ENCODE measurements at regions not wholly inside any gene's neighbourhood (a gene's known extent, or its start where the extent isn't known, plus 50 kb on each side); places are given as distances from the start of the nearest gene placed in this dataset.
"Not testable (repeated sequence)": the region's sequence is repeated elsewhere in the genome, so short reads cannot be mapped to it uniquely, and the experiment has no call there.

DNA sequence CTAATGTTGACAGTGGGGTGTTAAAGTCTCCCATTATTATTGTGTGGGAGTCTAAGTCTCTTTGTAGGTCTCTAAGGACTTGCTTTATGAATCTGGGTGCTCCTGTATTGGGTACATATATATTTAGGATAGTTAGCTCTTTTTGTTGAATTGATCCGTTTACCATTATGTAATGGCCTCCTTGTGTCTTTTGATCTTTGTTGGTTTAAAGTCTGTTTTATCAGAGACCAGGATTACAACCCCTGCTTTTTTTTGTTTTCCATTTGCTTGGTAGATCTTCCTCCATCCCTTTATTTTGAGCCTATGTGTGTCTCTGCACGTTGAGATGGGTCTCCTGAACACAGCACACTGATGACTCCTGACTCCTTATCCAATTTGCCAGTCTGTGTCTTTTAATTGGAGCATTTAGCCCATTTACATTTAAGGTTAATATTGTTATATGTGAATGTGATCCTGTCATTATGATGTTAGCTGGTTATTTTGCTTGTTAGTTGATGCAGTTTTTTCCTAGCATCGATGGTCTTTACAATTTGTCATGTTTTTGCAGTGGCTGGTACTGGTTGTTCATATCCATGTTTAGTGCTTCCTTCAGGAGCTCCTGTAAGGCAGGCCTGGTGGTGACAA is 188.9 kb downstream of the TTC6 start:
- H4K20me1 ChIP-seq (ENCODE audit: insufficient read depth, low read length); CTCF ChIA-PET (ENCODE audit: unreplicated experiment); BruUV-seq (replicated peaks); H2AFZ ChIP-seq (ENCODE audit: low read length); H3K9me3 ChIP-seq (ENCODE audit: low read length); intact Hi-C loops (cut with micrococcal nuclease; ENCODE audit: unreplicated experiment); H3K79me2 ChIP-seq (ENCODE audit: insufficient read depth, low read depth, low read length); H3K27ac ChIP-seq (ENCODE audit: low read depth, low read length, poor library complexity, severe bottlenecking); H3K9me2 ChIP-seq (ENCODE audit: insufficient read depth, low read length); H3K36me3 ChIP-seq (ENCODE audit: insufficient read depth, low read length); DNase-seq (ENCODE audit: low spot score); H3K4me1 ChIP-seq (ENCODE audit: insufficient read depth, low read length, poor library complexity, severe bottlenecking); H3K4me2 ChIP-seq (ENCODE audit: low read length); POLR2A ChIA-PET; H3K4me3 ChIP-seq (ENCODE audit: low read depth, low read length, poor library complexity, severe bottlenecking): not testable (repeated sequence)

- DNase-seq (ENCODE audit: low spot score); POLR2A ChIA-PET; CTCF ChIA-PET (ENCODE audit: unreplicated experiment); H4K20me1 ChIP-seq (ENCODE audit: insufficient read depth, low read length); H3K9me3 ChIP-seq (ENCODE audit: low read length); H2AFZ ChIP-seq (ENCODE audit: low read length); H3K4me3 ChIP-seq (ENCODE audit: low read depth, low read length, poor library complexity, severe bottlenecking); H3K9me2 ChIP-seq (ENCODE audit: insufficient read depth, low read length); H3K79me2 ChIP-seq (ENCODE audit: insufficient read depth, low read depth, low read length); BruUV-seq (replicated peaks); H3K27ac ChIP-seq (ENCODE audit: low read depth, low read length, poor library complexity, severe bottlenecking); H3K4me2 ChIP-seq (ENCODE audit: low read length); H3K4me1 ChIP-seq (ENCODE audit: insufficient read depth, low read length, poor library complexity, severe bottlenecking); H3K36me3 ChIP-seq (ENCODE audit: insufficient read depth, low read length); intact Hi-C loops (cut with micrococcal nuclease; ENCODE audit: unreplicated experiment): not testable (repeated sequence)
These were observed 189.4 kb downstream of the TTC6 start for GRCh38 chr14:37784827-37785223.

DNA sequence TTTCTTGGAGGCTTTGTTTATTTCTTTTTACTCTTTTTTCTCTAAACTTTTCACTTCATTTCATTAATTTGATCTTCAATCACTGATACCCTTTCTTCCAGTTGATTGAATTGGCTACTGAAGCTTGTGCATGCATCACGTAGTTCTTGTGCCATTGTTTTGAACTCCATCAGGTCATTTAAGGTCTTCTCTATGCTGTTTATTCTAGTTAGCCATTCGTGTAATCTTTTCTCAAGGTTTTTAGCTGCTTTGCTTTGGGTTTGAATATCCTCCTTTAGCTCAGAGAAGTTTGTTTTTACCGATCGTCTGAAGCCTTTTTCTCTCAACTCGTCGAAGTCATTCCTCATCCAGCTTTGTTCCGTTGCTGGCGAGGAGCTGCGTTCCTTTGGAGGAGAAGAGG is 189.9 kb downstream of the TTC6 start:
- H3K79me2 ChIP-seq (ENCODE audit: insufficient read depth, low read depth, low read length); CTCF ChIA-PET (ENCODE audit: unreplicated experiment); H4K20me1 ChIP-seq (ENCODE audit: insufficient read depth, low read length); intact Hi-C loops (cut with micrococcal nuclease; ENCODE audit: unreplicated experiment); DNase-seq (ENCODE audit: low spot score); H3K4me3 ChIP-seq (ENCODE audit: low read depth, low read length, poor library complexity, severe bottlenecking); BruUV-seq (replicated peaks); H3K36me3 ChIP-seq (ENCODE audit: insufficient read depth, low read length); H2AFZ ChIP-seq (ENCODE audit: low read length); H3K27ac ChIP-seq (ENCODE audit: low read depth, low read length, poor library complexity, severe bottlenecking); H3K4me1 ChIP-seq (ENCODE audit: insufficient read depth, low read length, poor library complexity, severe bottlenecking); POLR2A ChIA-PET; H3K9me3 ChIP-seq (ENCODE audit: low read length); H3K9me2 ChIP-seq (ENCODE audit: insufficient read depth, low read length); H3K4me2 ChIP-seq (ENCODE audit: low read length): not testable (repeated sequence)

DNA sequence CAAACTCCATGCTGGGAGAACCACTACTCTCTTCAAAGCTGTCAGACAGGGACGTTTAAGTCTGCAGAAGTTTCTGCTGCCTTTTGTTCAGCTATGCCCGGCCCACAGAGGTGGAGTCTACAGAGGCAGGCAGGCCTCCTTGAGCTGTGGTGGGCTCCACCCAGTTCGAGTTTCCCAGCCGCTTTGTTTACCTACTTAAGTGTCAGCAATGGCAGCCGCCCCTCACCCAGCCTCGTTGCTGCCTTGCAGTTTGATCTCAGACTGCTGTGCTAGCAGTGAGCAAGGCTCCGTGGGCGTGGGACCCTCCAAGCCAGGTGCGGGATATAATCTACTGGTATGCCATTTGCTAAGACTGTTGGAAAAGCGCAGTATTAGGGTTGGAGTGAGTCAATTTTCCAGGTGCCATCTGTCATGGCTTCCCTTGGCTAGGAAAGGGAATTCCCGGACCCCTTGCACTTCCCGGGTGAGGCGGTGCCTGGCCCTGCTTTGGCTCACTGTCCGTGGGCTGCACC is 190.7 kb downstream of the TTC6 start:
- DNase-seq (ENCODE audit: low spot score); H3K9me2 ChIP-seq (ENCODE audit: insufficient read depth, low read length); BruUV-seq (replicated peaks); H3K36me3 ChIP-seq (ENCODE audit: insufficient read depth, low read length); H3K9me3 ChIP-seq (ENCODE audit: low read length); intact Hi-C loops (cut with micrococcal nuclease; ENCODE audit: unreplicated experiment); H3K27ac ChIP-seq (ENCODE audit: low read depth, low read length, poor library complexity, severe bottlenecking); H2AFZ ChIP-seq (ENCODE audit: low read length); H4K20me1 ChIP-seq (ENCODE audit: insufficient read depth, low read length); H3K4me3 ChIP-seq (ENCODE audit: low read depth, low read length, poor library complexity, severe bottlenecking); H3K4me2 ChIP-seq (ENCODE audit: low read length); H3K4me1 ChIP-seq (ENCODE audit: insufficient read depth, low read length, poor library complexity, severe bottlenecking); H3K79me2 ChIP-seq (ENCODE audit: insufficient read depth, low read depth, low read length): not testable (repeated sequence)
- ChIA-PET POLR2A (interaction anchor here (0.5 kb wide), 1 partner anchor 1255 kb away, joined by 3 read pairs; no protein-coding TSS in a partner anchor), CTCF (ENCODE audit: unreplicated experiment) (interaction anchor here (0.6 kb wide), 1 partner anchor 122 kb away, joined by 3 read pairs; no protein-coding TSS in a partner anchor)
